Mucosa of stomach (tissue), 1 donor: ENCODE measurements at regions not wholly inside any gene's neighbourhood (a gene's known extent, or its start where the extent isn't known, plus 50 kb on each side); places are given as distances from the start of the nearest gene placed in this dataset.

Source experiments
- H3K27me3 ChIP-seq: one replicate; pipeline ENCODE4 v1.7.0; 2013; ENCODE audit warnings: mild to moderate bottlenecking, low read length; ENCODE audit not compliant: control insufficient read depth, insufficient read depth
- H3K36me3 ChIP-seq: one replicate; pipeline ENCODE4 v1.7.0; 2013; ENCODE audit warnings: low read length; ENCODE audit not compliant: control insufficient read depth, insufficient read depth
- H3K4me1 ChIP-seq: one replicate; pipeline ENCODE4 v1.7.0; 2013; ENCODE audit warnings: mild to moderate bottlenecking, low read length; ENCODE audit not compliant: control insufficient read depth, insufficient read depth
- H3K4me3 ChIP-seq: one replicate; pipeline ENCODE4 v1.7.0; 2013; ENCODE audit warnings: low read length
- H3K9ac ChIP-seq: one replicate; pipeline ENCODE4 v1.7.0; 2013; ENCODE audit warnings: mild to moderate bottlenecking, low read length, moderate library complexity
- H3K9me3 ChIP-seq: one replicate; pipeline ENCODE4 v1.7.0; 2013; ENCODE audit warnings: mild to moderate bottlenecking, low read length, moderate library complexity; ENCODE audit not compliant: control insufficient read depth
- donor health status: Pancreatic carcinoma.

- no peaks in the 10 kb centered on the region for H3K4me1 ChIP-seq
- H3K27me3 ChIP-seq = no peaks in the 10 kb centered on the region
- H3K4me3 ChIP-seq = no peak overlapping the region
- H3K9ac ChIP-seq = no peak overlapping the region
- no peaks in the 10 kb centered on the region for H3K9me3 ChIP-seq
- no peaks in the 10 kb centered on the region for H3K36me3 ChIP-seq
These were observed 50.7 kb upstream of the RHOU start for GRCh38 chr1:228684607-228685006.

DNA sequence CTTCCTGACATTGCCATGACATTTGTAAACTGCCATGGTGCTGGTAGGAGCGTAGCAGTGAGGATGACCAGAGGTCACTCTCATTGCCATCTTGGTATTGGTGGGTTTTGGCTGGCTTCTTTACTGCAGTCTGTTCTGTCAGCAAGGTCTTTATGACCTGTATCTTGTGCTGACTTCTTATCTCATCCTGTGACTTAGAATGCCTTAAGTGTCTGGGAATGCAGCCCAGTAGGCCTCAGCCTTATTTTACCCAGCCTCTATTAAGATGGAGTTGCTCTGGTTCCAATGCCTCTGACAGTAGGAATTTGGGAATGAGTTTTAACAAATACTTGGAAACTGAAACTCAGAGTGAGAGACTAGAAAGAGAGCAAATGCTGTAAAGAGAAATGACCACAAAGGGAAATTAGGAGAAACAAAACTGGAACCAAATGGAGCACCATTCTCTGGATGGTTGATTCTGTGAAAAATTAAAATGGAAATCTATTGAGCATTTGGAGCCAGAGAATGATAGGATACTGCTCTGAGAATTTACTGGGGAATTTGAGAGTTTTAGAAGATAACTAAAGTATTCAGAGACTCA lies 50.1 kb upstream of the RHOU start:
- Histone ChIP-seq H3K9me3 (no peaks in the 10 kb centered on the region), H3K9ac (no peak overlapping the region), H3K27me3 (no peaks in the 10 kb centered on the region), H3K36me3 (no peaks in the 10 kb centered on the region), H3K4me3 (no peak overlapping the region), H3K4me1 (no peaks in the 10 kb centered on the region)
